ENCODE measurements at regions not wholly inside any gene's neighbourhood (a gene's known extent, or its start where the extent isn't known, plus 50 kb on each side); places are given as distances from the start of the nearest gene placed in this dataset.

GRCh38 chr2:64704161-64704560, 50.4 kb upstream of the SERTAD2 start:
- H3K27ac ChIP-seq (replicated peaks; ENCODE audit: low read length) = no peak overlapping the region
- no peak overlapping the region for H2BK120ac ChIP-seq (ENCODE audit: low read depth, low read length)
- no peak overlapping the region for H2AFZ ChIP-seq (ENCODE audit: low read length)
- no peak overlapping the region for H3K4me2 ChIP-seq (ENCODE audit: insufficient read depth, low read length, poor library complexity, severe bottlenecking)
- no peak overlapping the region for H4K8ac ChIP-seq (ENCODE audit: low read depth, low read length)
- no peak for DNase-seq (ENCODE audit: low spot score)
- no peak overlapping the region for H4K91ac ChIP-seq (ENCODE audit: low read depth, low read length, poor library complexity)
- H3K4me1 ChIP-seq (ENCODE audit: control insufficient read depth in 2 of 2, insufficient read depth in 1 of 2, low read depth in 1 of 2, low read length in 2 of 2) = no peaks in the 10 kb centered on the region
- H3K4ac ChIP-seq (ENCODE audit: low read length) = no peak overlapping the region
- H3K79me1 ChIP-seq (ENCODE audit: low read depth, low read length) = no peaks in the 10 kb centered on the region
- H3K23ac ChIP-seq (ENCODE audit: low read depth, low read length, poor library complexity) = no peak overlapping the region
- no peak overlapping the region for H3K14ac ChIP-seq (ENCODE audit: low read length)
- WGBS, 2 donors (ENCODE audit: extremely low coverage in 2 of 2, insufficient read length in 2 of 2, insufficient replicate concordance in 1 of 2) = no CpG with 5 or more reads among the region's 4 CpGs
- H2BK12ac ChIP-seq (ENCODE audit: low read length) = no peak overlapping the region
- no peaks in the 10 kb centered on the region for H3K9me3 ChIP-seq (replicated peaks in 1 of 2; ENCODE audit: control insufficient read depth in 2 of 2, insufficient read depth in 1 of 2, low read depth in 1 of 2, low read length in 2 of 2)
- H2AK5ac ChIP-seq (ENCODE audit: low read depth, low read length) = no peak overlapping the region
- no peak overlapping the region for H3K9ac ChIP-seq (ENCODE audit: low read depth, low read length, poor library complexity)
- H3K18ac ChIP-seq (ENCODE audit: low read length) = no peak overlapping the region
- no peak overlapping the region for H3K4me3 ChIP-seq (ENCODE audit: low read length in 2 of 2)
- no peak overlapping the region for H2BK5ac ChIP-seq (ENCODE audit: low read length)
- no peaks in the 10 kb centered on the region for H3K36me3 ChIP-seq (replicated peaks in 1 of 2; ENCODE audit: control insufficient read depth in 2 of 2, insufficient read depth in 2 of 2, low read length in 2 of 2)
- H2BK15ac ChIP-seq (ENCODE audit: low read length) = no peak overlapping the region
- H3K27me3 ChIP-seq (ENCODE audit: control insufficient read depth in 3 of 3, insufficient read depth in 3 of 3, low read depth in 1 of 3, low read length in 3 of 3) = no peaks in the 10 kb centered on the region

- no peaks in the 10 kb centered on the region for H3K36me3 ChIP-seq (replicated peaks in 1 of 2; ENCODE audit: control insufficient read depth in 2 of 2, insufficient read depth in 2 of 2, low read length in 2 of 2)
- H2BK5ac ChIP-seq (ENCODE audit: low read length) = no peak overlapping the region
- H3K4me2 ChIP-seq (ENCODE audit: insufficient read depth, low read length, poor library complexity, severe bottlenecking) = no peak overlapping the region
- no peak overlapping the region for H2BK15ac ChIP-seq (ENCODE audit: low read length)
- no peak overlapping the region for H3K9ac ChIP-seq (ENCODE audit: low read depth, low read length, poor library complexity)
- no CpG with 5 or more reads among the region's 1 CpG for WGBS, 2 donors (ENCODE audit: extremely low coverage in 2 of 2, insufficient read length in 2 of 2, insufficient replicate concordance in 1 of 2)
- no peak overlapping the region for H3K18ac ChIP-seq (ENCODE audit: low read length)
- H2AFZ ChIP-seq (ENCODE audit: low read length) = no peak overlapping the region
- H3K9me3 ChIP-seq (replicated peaks in 1 of 2; ENCODE audit: control insufficient read depth in 2 of 2, insufficient read depth in 1 of 2, low read depth in 1 of 2, low read length in 2 of 2) = no peaks in the 10 kb centered on the region
- H3K23ac ChIP-seq (ENCODE audit: low read depth, low read length, poor library complexity) = no peak overlapping the region
- no peak overlapping the region for H3K4me3 ChIP-seq (ENCODE audit: low read length in 2 of 2)
- DNase-seq (ENCODE audit: low spot score) = no peak
- no peaks in the 10 kb centered on the region for H3K4me1 ChIP-seq (ENCODE audit: control insufficient read depth in 2 of 2, insufficient read depth in 1 of 2, low read depth in 1 of 2, low read length in 2 of 2)
- no peaks in the 10 kb centered on the region for H3K27me3 ChIP-seq (ENCODE audit: control insufficient read depth in 3 of 3, insufficient read depth in 3 of 3, low read depth in 1 of 3, low read length in 3 of 3)
- H3K4ac ChIP-seq (ENCODE audit: low read length) = no peak overlapping the region
- no peak overlapping the region for H3K27ac ChIP-seq (replicated peaks; ENCODE audit: low read length)
- H2BK120ac ChIP-seq (ENCODE audit: low read depth, low read length) = no peak overlapping the region
- H4K91ac ChIP-seq (ENCODE audit: low read depth, low read length, poor library complexity) = no peak overlapping the region
- no peak overlapping the region for H4K8ac ChIP-seq (ENCODE audit: low read depth, low read length)
- H2AK5ac ChIP-seq (ENCODE audit: low read depth, low read length) = no peak overlapping the region
- no peak overlapping the region for H3K14ac ChIP-seq (ENCODE audit: low read length)
- no peaks in the 10 kb centered on the region for H3K79me1 ChIP-seq (ENCODE audit: low read depth, low read length)
- H2BK12ac ChIP-seq (ENCODE audit: low read length) = no peak overlapping the region
Measured at GRCh38 chr2:64704996-64705395, 51.3 kb upstream of the SERTAD2 start.

DNA sequence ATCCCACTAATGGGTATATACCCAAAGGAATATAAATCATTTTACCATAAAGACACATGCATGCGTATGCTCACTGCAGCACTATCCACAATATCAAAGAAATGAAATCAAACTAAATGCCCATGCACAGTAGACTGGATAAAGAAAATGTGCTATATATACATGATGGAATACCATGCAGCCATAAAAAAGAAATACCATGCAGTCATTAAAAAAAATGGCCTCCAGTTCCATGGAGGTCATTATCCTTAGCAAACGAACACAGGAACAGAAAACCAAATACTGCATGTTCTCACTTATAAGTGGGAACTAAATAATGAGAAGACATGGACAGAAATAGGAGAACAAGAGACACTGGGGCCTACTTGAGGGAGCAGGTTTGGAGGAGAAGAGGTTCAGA, 53.6 kb upstream of the SERTAD2 start:
- no peak overlapping the region for H3K9ac ChIP-seq (ENCODE audit: low read depth, low read length, poor library complexity)
- H3K27me3 ChIP-seq (ENCODE audit: control insufficient read depth in 3 of 3, insufficient read depth in 3 of 3, low read depth in 1 of 3, low read length in 3 of 3) = no peaks in the 10 kb centered on the region
- no peak overlapping the region for H3K4me3 ChIP-seq (ENCODE audit: low read length in 2 of 2)
- no peaks in the 10 kb centered on the region for H3K36me3 ChIP-seq (replicated peaks in 1 of 2; ENCODE audit: control insufficient read depth in 2 of 2, insufficient read depth in 2 of 2, low read length in 2 of 2)
- no peak for DNase-seq (ENCODE audit: low spot score)
- no peak overlapping the region for H3K4me2 ChIP-seq (ENCODE audit: insufficient read depth, low read length, poor library complexity, severe bottlenecking)
- no peak overlapping the region for H2BK120ac ChIP-seq (ENCODE audit: low read depth, low read length)
- no peak overlapping the region for H2BK5ac ChIP-seq (ENCODE audit: low read length)
- H3K4ac ChIP-seq (ENCODE audit: low read length) = no peak overlapping the region
- no peak overlapping the region for H3K27ac ChIP-seq (replicated peaks; ENCODE audit: low read length)
- H3K4me1 ChIP-seq (ENCODE audit: control insufficient read depth in 2 of 2, insufficient read depth in 1 of 2, low read depth in 1 of 2, low read length in 2 of 2) = peaks cover 0 to 4% of the 10 kb centered on the region in 2 donors
- H4K8ac ChIP-seq (ENCODE audit: low read depth, low read length) = no peak overlapping the region
- H3K14ac ChIP-seq (ENCODE audit: low read length) = no peak overlapping the region
- no peak overlapping the region for H2BK12ac ChIP-seq (ENCODE audit: low read length)
- no peak overlapping the region for H2AFZ ChIP-seq (ENCODE audit: low read length)
- no peak overlapping the region for H4K91ac ChIP-seq (ENCODE audit: low read depth, low read length, poor library complexity)
- H3K9me3 ChIP-seq (replicated peaks in 1 of 2; ENCODE audit: control insufficient read depth in 2 of 2, insufficient read depth in 1 of 2, low read depth in 1 of 2, low read length in 2 of 2) = no peaks in the 10 kb centered on the region
- no CpG with 5 or more reads among the region's 2 CpGs for WGBS, 2 donors (ENCODE audit: extremely low coverage in 2 of 2, insufficient read length in 2 of 2, insufficient replicate concordance in 1 of 2)
- no peak overlapping the region for H2AK5ac ChIP-seq (ENCODE audit: low read depth, low read length)
- no peak overlapping the region for H3K23ac ChIP-seq (ENCODE audit: low read depth, low read length, poor library complexity)
- H3K79me1 ChIP-seq (ENCODE audit: low read depth, low read length) = no peaks in the 10 kb centered on the region
- no peak overlapping the region for H3K18ac ChIP-seq (ENCODE audit: low read length)
- no peak overlapping the region for H2BK15ac ChIP-seq (ENCODE audit: low read length)

GRCh38 chr2:64708829-64709228, 55.1 kb upstream of the SERTAD2 start:
- WGBS, 2 donors (ENCODE audit: extremely low coverage in 2 of 2, insufficient read length in 2 of 2, insufficient replicate concordance in 1 of 2) = no CpG with 5 or more reads among the region's 3 CpGs
- no peaks in the 10 kb centered on the region for H3K9me3 ChIP-seq (replicated peaks in 1 of 2; ENCODE audit: control insufficient read depth in 2 of 2, insufficient read depth in 1 of 2, low read depth in 1 of 2, low read length in 2 of 2)
- no peaks in the 10 kb centered on the region for H3K27me3 ChIP-seq (ENCODE audit: control insufficient read depth in 3 of 3, insufficient read depth in 3 of 3, low read depth in 1 of 3, low read length in 3 of 3)
- H3K14ac ChIP-seq (ENCODE audit: low read length) = no peak overlapping the region
- no peak overlapping the region for H4K91ac ChIP-seq (ENCODE audit: low read depth, low read length, poor library complexity)
- H2BK120ac ChIP-seq (ENCODE audit: low read depth, low read length) = no peak overlapping the region
- no peaks in the 10 kb centered on the region for H3K36me3 ChIP-seq (replicated peaks in 1 of 2; ENCODE audit: control insufficient read depth in 2 of 2, insufficient read depth in 2 of 2, low read length in 2 of 2)
- DNase-seq (ENCODE audit: low spot score) = no peak
- H4K8ac ChIP-seq (ENCODE audit: low read depth, low read length) = no peak overlapping the region
- no peak overlapping the region for H2BK15ac ChIP-seq (ENCODE audit: low read length)
- peaks cover 0 to 4% of the 10 kb centered on the region in 2 donors for H3K4me1 ChIP-seq (ENCODE audit: control insufficient read depth in 2 of 2, insufficient read depth in 1 of 2, low read depth in 1 of 2, low read length in 2 of 2)
- no peak overlapping the region for H2BK5ac ChIP-seq (ENCODE audit: low read length)
- H2AFZ ChIP-seq (ENCODE audit: low read length) = no peak overlapping the region
- no peak overlapping the region for H3K23ac ChIP-seq (ENCODE audit: low read depth, low read length, poor library complexity)
- H3K4me3 ChIP-seq (ENCODE audit: low read length in 2 of 2) = no peak overlapping the region
- no peaks in the 10 kb centered on the region for H3K79me1 ChIP-seq (ENCODE audit: low read depth, low read length)
- H2AK5ac ChIP-seq (ENCODE audit: low read depth, low read length) = no peak overlapping the region
- H3K27ac ChIP-seq (replicated peaks; ENCODE audit: low read length) = no peak overlapping the region
- no peak overlapping the region for H3K4me2 ChIP-seq (ENCODE audit: insufficient read depth, low read length, poor library complexity, severe bottlenecking)
- H3K9ac ChIP-seq (ENCODE audit: low read depth, low read length, poor library complexity) = no peak overlapping the region
- H2BK12ac ChIP-seq (ENCODE audit: low read length) = no peak overlapping the region
- H3K4ac ChIP-seq (ENCODE audit: low read length) = no peak overlapping the region
- H3K18ac ChIP-seq (ENCODE audit: low read length) = no peak overlapping the region
